ENCODE measurements at regions not wholly inside any gene's neighbourhood (a gene's known extent, or its start where the extent isn't known, plus 50 kb on each side); places are given as distances from the start of the nearest gene placed in this dataset.

- no peak for TF ChIP-seq CTCF (IDR thresholded peaks at IDR 0.05; ENCODE audit: extremely low read depth in 1 of 2, insufficient read depth in 1 of 2, low read depth in 1 of 2, low read length in 2 of 2)
- no peak for TF ChIP-seq FOS (IDR thresholded peaks at IDR 0.05; ENCODE audit: borderline replicate concordance, insufficient read depth, low read length)
- TF ChIP-seq POLR2A (IDR thresholded peaks at IDR 0.05; ENCODE audit: low read depth, low read length) = no peak
- TF ChIP-seq MYC (IDR thresholded peaks at IDR 0.05; ENCODE audit: low read depth, low read length) = no peak
- no peak for TF ChIP-seq JUN (IDR thresholded peaks at IDR 0.05; ENCODE audit: borderline replicate concordance, insufficient read depth, insufficient read length, low read depth)
- TF ChIP-seq GATA2 (IDR thresholded peaks at IDR 0.05; ENCODE audit: insufficient read depth, insufficient read length, low read depth, low read length) = no peak
- TF ChIP-seq EZH2 (IDR thresholded peaks at IDR 0.05; ENCODE audit: borderline replicate concordance, low read depth, low read length, severe bottlenecking) = no peak
These were observed 57.2 kb upstream of the CISTR start for GRCh38 chr12:53809005-53809404.
